ENCODE measurements at regions not wholly inside any gene's neighbourhood (a gene's known extent, or its start where the extent isn't known, plus 50 kb on each side); places are given as distances from the start of the nearest gene placed in this dataset.

DNA sequence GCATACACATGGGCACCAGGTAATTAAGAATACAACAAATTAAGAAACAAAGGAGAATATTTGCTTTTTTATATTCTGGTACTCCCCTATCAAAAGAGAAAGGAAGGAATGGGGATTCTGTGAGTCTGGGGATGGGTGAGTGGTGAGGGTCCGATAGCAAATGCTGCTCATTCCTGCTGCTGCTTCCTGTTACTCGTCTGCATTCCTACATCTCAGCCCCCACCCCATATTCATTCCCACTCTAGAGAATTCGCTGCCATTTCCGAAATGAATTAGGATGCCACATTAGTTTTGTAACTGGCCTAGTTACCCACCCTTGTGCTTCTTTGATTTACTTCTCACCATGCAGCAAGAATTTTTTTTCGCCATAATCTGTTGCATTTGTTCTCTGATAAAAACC, 1905.3 kb upstream of the PIK3C3 start:
- Histone ChIP-seq H3K9me3 (peaks cover 0 to 6% (median 0%) of the 10 kb centered on the region in 8 donors), H3K27ac (no peak overlapping the region), H3K4me3 (no peak overlapping the region), H3K36me3 (no peaks in the 10 kb centered on the region), H3K27me3 (replicated peaks in 1 of 7) (no peaks in the 10 kb centered on the region), H3K4me1 (no peaks in the 10 kb centered on the region)
- intact Hi-C loops (cut with DNase I; ENCODE audit: low total_unique reads) = no loop called here
- 67 to 81% (median 75%) methylated on average over 5 of the region's 5 CpGs for WGBS, 5 donors
- TF ChIP-seq, protein P1, sequence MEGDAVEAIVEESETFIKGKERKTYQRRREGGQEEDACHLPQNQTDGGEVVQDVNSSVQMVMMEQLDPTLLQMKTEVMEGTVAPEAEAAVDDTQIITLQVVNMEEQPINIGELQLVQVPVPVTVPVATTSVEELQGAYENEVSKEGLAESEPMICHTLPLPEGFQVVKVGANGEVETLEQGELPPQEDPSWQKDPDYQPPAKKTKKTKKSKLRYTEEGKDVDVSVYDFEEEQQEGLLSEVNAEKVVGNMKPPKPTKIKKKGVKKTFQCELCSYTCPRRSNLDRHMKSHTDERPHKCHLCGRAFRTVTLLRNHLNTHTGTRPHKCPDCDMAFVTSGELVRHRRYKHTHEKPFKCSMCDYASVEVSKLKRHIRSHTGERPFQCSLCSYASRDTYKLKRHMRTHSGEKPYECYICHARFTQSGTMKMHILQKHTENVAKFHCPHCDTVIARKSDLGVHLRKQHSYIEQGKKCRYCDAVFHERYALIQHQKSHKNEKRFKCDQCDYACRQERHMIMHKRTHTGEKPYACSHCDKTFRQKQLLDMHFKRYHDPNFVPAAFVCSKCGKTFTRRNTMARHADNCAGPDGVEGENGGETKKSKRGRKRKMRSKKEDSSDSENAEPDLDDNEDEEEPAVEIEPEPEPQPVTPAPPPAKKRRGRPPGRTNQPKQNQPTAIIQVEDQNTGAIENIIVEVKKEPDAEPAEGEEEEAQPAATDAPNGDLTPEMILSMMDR (IDR thresholded peaks at IDR 0.05 in 8 of 11, conservative IDR thresholded peaks at IDR 0.05 in 3 of 11) = no peak
- TF ChIP-seq POLR2AphosphoS5 (IDR thresholded peaks at IDR 0.05) = no peak
- no peak for TF ChIP-seq POLR2A (IDR thresholded peaks at IDR 0.05)
- no peak for DNase-seq

DNA sequence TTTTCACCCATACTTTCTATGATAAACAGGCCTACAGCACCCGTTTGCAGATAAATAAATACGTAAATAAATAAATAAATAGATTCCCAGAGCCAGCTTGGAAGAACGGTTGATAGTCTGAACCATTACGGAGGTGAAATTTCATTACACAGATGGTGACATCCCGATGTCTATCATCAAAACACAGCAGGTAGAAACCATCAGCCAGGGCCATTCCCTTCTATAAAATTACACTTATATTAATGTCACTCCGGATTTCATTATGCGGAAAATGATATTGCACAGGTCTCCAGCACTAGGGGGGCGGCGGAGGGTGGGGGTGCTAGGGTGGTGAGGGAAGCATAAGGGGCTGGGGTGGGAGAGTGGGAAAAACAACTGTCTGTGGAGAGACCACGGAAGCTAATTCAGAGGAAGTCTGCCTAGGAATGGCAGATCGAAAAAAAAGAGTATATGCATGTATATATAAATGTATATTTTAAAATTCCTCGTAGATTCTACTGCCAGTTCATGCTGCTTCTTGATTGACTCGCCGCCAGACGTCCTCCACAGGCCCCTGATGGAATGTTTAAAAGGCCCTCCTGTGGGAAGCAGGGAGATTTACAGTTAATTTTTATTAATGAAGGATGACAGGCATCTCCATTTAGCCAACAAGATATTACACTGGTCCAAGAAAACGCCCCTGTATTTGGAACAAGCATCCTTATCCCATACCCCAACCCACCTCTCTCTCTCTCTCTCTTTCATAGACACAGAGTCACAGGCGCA, 1906.0 kb upstream of the PIK3C3 start:
- TF ChIP-seq POLR2A (IDR thresholded peaks at IDR 0.05) = no peak
- TF ChIP-seq POLR2AphosphoS5 (IDR thresholded peaks at IDR 0.05) = no peak
- TF ChIP-seq, protein P1 (IDR thresholded peaks at IDR 0.05 in 8 of 11, conservative IDR thresholded peaks at IDR 0.05 in 3 of 11) = no peak
- Histone ChIP-seq H3K27ac (no peak overlapping the region), H3K9me3 (peaks cover 0 to 6% (median 0%) of the 10 kb centered on the region in 8 donors), H3K36me3 (no peaks in the 10 kb centered on the region), H3K27me3 (replicated peaks in 1 of 7) (no peaks in the 10 kb centered on the region), H3K4me1 (no peaks in the 10 kb centered on the region), H3K4me3 (no peak overlapping the region)
- DNase-seq = no peak
- WGBS, 5 donors = 79 to 86% (median 84%) methylated on average over 17 of the region's 17 CpGs
- intact Hi-C loops (cut with DNase I; ENCODE audit: low total_unique reads) = no loop called here

DNA sequence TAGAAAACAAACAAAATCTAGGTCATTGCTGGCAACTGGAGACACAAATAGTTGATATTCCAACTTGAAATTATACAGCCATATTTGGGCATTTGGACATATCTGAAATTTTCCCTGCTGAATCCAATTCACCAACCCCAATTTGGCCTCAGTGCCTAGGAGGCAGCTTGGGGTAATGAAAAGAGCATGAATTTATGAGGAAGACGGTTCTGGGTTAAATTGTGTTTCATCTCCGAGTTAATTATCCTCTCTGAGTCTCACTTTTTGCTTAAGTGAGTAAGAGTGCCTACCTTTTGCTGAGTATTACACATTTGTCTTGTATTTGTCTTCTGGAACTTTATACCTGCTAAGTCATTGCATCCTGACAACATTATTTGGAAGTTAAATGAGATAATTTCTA, 1906.8 kb upstream of the PIK3C3 start:
- Histone ChIP-seq H3K4me3 (no peak overlapping the region), H3K27me3 (replicated peaks in 1 of 7) (no peaks in the 10 kb centered on the region), H3K4me1 (no peaks in the 10 kb centered on the region), H3K36me3 (no peaks in the 10 kb centered on the region), H3K9me3 (peaks cover 0 to 6% (median 0%) of the 10 kb centered on the region in 8 donors), H3K27ac (no peak overlapping the region)
- DNase-seq = no peak
- 82 to 87% (median 85%) methylated on average over 2 of the region's 2 CpGs for WGBS, 5 donors
- intact Hi-C loops (cut with DNase I; ENCODE audit: low total_unique reads) = no loop called here
- TF ChIP-seq POLR2AphosphoS5 (IDR thresholded peaks at IDR 0.05) = no peak

DNA sequence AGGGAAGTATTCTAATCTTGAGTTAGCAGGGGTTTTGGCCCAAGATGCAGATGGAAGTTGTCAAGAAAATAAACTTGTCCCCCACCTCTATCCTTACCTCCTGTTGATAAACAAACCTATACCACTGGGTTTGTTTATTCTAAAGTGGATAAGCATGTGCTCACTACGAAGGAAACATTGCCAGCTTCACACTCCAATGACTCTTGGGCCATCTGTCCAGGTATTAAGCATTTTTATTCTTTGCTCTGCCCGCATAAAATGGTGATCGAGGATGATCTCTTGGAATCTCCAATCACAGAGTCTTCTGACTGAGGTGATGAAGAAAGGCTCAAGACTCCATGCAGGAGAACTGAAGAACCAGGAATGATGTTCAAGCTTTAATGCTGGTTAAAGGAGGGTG, 1908.4 kb upstream of the PIK3C3 start:
- Histone ChIP-seq H3K27me3 (replicated peaks in 1 of 7) (no peaks in the 10 kb centered on the region), H3K9me3 (peaks cover 0 to 6% (median 0%) of the 10 kb centered on the region in 8 donors), H3K4me1 (no peaks in the 10 kb centered on the region), H3K27ac (no peak overlapping the region), H3K4me3 (no peak overlapping the region), H3K36me3 (no peaks in the 10 kb centered on the region)
- no peak for DNase-seq
- 70 to 82% (median 75%) methylated on average over 3 of the region's 3 CpGs for WGBS, 5 donors
- intact Hi-C loops (cut with DNase I; ENCODE audit: low total_unique reads) = no loop called here
- TF ChIP-seq POLR2A (IDR thresholded peaks at IDR 0.05) (no peak), POLR2AphosphoS5 (IDR thresholded peaks at IDR 0.05) (no peak)
- TF ChIP-seq, protein P1 (IDR thresholded peaks at IDR 0.05 in 8 of 11, conservative IDR thresholded peaks at IDR 0.05 in 3 of 11) = no peak
